ENCODE measurements at regions not wholly inside any gene's neighbourhood (a gene's known extent, or its start where the extent isn't known, plus 50 kb on each side); places are given as distances from the start of the nearest gene placed in this dataset.

DNA sequence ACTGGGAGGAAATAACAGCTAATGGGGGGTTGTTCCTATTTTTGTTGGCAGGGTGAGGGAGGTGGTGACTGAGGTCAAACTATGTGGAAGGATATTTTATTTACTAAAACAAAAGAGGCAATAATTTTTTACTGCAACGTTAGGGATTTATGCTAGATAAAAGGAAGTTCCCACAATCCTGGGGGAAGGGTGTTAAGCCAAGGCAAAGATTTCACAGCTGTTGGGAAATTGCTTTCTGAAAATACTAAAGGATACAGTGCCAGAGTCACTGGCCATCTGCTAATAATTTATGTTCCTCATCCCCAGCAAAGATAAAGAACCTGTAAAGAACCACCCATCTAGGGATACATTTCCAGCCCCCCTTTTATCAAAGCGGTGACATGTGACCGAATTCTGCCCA, 756.0 kb upstream of the RBFOX1 start:
- no peak for DNase-seq (ENCODE audit: low spot score)

DNA sequence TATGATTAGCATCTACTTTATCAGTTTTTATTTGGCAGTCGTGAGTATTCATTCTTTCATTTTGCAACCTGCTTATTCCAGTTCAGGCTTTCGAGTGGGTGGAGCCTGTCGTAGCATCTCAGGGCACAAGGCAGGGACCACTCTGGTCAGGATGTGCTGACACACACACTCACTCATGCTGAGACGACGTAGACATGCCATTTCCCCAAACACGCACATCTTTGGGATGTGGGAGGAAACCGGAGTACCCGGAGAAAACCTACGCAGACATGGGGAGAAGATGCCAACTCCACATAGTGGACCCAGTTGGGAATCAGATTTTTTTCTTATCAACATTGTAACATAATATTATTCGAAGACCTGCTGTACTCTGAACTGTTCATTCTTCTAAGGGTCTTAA, 756.5 kb upstream of the RBFOX1 start:
- DNase-seq (ENCODE audit: low spot score) = no peak

DNA sequence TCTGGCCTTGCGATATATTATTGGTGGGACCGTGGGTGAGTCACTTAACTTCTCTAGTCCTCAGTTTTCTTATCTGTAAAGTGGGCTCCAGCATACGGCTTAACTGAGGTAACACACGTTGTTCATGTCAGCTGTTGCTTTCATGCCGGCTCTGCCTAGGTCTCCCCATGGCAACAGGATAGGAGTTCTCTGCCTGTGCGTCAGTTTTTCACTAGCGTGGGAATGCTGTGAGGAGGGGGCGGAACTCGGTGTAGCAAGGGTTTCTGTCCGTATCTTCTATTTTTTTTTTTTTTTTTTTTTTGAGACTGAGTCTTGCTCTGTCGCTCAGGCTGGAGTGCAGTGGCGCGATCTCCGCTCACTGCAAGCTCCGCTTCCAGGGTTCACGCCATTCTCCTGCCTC, 758.5 kb upstream of the RBFOX1 start:
- no peak for DNase-seq (ENCODE audit: low spot score)

DNA sequence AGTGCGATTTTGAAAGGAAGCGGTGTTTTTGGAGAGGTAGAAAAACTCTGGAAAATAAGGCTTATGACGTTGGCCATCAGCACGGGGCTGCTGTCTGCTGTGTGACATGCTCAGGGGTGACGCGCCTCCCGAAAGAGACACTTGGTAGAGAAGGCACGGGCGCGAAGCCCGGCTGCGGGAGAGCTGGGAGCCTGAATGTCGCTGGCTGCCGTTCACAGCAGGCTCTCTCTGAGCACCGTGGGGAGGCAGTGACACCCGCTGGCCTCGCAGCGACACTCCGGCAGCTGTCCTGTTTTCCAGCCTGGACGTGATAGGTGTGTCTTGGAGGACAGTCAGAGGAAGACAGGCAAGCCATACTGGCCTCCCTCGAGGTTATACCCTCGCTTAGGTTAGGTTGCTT, 759.1 kb upstream of the RBFOX1 start:
- no peak for DNase-seq (ENCODE audit: low spot score)

DNA sequence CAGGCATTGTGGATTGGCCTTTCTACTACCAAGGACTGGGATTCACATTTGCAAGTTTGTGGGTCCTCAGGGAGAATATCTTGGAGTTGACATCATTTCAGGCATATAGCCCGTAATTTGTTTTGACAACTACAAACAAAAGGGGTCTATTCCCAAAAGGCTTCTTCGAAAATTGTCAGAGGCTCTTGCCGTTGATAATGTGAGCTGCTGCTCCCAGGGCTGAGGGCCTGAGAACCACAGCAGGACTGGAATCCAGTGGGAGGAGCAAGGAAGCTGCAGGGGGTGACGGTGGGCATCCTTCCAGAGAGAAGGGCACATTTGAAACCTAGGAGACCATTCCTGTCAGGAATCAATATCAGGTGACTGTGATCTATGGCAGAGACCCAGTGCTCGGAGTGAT, 761.6 kb upstream of the RBFOX1 start:
- DNase-seq (ENCODE audit: low spot score) = no peak

DNA sequence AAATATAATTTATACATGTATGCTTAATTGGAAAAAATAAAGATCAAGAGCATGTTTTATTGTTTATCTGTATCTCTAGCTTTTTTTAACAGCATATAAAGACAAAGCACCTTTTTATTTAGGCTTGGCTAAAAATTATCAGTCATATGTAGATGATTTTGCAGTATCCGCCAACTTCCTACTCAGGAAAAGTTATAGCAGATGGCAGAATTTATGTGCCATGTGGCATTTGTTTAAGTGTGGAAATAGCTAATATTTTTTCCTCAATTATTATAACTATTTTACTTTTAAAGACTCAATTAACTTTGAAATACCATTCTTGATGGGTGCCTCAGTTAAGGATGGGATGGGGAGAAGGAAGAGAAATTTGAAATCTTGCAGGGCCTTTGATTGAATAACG, 762.1 kb upstream of the RBFOX1 start:
- no peak for DNase-seq (ENCODE audit: low spot score)

DNA sequence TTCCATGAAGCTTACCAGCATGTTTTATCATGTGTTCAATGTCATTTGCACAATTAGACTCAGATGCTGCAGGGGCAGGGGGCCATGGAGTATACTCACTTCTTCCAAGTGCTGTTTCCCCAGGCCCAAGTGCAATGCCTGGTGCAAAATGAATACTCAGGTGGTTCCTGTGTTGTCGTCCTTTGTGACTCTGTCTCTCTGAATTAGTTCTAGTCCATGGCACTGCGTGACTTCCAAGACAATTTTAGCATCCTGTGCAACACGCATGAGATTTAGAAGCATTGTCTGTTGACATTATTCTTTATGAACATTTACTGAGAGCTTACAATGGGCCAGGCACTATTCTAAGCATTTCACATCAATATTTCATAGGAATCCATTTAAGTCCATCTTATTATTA, 769.7 kb upstream of the RBFOX1 start:
- no peak for DNase-seq (ENCODE audit: low spot score)

DNA sequence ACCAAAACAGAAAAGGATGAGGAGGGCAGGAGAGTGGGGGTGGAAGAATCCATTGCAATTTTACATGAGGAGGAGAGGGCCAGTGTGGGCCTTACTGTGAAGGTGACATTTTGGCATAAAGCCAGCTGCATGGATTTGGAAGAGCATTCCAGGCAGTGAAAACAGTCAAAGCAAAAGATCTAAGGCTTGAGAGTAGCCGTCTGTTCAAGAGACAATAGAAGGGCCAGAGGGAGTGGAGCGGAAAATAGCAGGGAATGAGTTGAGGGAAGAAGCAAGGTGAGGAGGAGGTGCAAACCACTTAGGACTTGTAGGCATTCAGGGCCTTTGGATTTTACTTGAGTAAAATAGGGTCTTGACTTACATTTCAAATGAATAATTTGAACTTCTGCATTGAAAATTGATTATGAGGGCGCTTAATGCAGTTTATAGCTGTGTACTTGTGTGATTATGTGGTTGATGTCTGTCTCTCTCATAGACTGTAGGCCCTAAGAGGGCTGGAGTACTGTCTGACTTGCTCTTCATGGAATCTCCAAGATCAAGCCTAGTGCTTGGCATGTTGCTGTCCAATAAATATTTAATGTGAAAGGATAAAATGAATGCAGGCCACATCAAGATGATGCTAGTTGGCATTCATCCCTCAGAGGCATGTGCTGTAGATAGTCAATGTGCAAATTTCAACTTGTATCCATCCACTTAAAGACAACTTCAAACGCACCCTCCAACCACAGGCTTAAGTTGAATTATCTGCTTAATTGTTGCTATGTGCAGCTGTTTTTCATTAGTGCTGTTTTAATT, 772.1 kb upstream of the RBFOX1 start:
- no peak for DNase-seq (ENCODE audit: low spot score)

DNA sequence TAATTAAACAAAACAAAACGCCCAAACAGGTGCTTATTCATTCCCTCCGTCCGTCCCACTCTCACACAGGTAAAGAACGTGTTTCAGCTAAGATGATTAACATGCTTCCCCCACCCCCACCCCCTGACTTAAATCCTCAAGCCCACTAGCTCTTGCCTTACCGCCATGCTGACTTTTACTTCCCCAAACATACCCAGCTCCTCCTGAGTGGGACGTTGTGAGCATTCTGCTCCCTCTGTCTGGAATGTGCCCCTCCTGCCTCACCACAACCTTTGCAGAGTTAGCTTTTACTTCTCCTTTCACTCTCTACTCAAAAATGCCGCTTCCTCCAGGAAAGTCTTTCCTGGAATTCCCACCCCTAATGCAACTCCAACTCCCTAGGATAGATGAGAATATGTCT, 774.0 kb upstream of the RBFOX1 start:
- DNase-seq (ENCODE audit: low spot score) = no peak

DNA sequence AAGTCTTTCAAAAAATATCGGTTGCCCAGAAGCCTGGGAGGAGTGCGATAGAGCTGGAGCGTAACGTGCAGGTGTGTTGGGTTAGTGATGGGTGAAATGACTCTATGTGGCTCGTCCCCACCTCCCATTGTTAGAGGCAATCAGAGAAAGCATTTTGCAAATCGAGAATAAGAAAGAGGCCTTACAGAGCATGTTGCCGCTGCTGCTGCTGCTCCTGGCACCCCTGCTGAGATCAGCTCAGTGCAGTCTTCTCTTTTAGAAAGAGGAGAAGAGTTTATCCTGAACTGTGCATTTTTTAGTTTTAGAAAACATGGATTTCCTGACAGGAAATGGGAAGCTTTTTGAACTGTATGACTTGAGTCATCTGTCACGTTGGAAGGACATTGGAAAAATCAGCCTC, 774.5 kb upstream of the RBFOX1 start:
- no peak for DNase-seq (ENCODE audit: low spot score)

DNA sequence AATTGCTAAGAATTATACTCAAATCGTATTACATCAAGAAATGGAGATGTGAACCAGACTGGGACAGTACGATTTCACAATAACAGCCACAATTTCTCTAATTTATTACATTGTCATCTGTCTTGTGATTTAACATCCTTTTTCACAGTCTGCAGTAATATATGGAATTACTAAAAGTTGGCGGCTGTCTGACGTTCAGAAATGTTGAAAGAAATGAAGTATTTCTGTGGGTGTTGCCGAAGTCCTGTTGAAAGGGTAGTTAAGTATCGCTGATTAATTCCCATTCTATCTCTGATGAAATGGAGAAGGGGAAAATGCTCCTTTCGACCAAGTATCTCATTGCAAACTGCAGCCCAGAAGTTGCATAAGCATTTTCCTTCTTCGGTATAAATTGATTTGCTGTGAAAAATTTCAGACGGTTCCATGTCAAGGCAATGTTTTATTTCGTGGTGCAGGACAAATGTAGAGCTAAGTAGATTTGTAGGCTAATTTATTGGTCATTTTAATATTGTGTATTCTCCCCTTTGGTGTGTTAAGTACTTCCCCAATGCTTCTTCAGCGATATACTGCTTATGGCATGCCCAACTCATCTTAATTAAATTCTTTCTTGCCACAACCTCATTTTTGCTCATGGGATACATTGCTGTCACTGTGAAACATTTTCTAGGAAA, 775.2 kb upstream of the RBFOX1 start:
- no peak for DNase-seq (ENCODE audit: low spot score)

DNA sequence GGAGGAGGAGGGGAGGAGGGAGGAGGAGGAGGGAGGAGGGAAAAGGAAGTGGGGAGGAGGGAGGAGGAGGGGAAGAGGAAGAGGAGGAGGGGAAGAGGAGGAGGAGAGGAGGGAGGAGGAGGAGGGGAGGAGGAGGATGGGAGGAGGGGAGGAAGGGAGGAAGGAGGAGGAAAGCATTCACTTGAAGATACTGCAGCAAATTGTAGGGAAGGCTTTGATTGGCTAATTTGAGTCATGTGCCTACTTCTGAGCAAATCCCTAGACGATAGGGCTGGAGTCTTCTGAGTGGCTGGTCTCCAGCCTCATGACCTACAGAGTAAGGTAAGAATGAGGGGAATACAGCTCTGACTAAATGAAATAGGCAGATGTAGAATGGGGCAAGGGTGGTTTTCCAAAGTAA, 783.2 kb upstream of the RBFOX1 start:
- no peak for DNase-seq (ENCODE audit: low spot score)

DNA sequence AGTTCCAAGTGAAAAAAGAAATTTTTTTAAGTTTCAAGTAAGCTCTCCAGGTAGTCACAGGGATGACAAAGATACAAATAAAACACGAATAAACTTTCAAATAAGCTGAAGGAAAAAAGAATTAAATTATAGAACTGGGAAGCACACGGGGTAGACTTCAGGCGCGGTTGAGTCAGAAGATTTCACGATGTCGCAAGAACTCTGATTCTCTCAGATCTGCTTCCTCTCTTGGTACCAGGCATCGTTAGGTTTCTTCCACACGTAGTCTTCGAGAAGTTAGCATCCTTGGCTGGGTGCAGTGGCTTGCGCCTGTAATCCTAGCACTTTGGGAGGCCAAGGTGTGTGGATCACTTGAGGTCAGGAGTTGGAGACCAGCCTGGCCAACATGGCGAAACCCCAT, 784.1 kb upstream of the RBFOX1 start:
- no peak for DNase-seq (ENCODE audit: low spot score)

DNA sequence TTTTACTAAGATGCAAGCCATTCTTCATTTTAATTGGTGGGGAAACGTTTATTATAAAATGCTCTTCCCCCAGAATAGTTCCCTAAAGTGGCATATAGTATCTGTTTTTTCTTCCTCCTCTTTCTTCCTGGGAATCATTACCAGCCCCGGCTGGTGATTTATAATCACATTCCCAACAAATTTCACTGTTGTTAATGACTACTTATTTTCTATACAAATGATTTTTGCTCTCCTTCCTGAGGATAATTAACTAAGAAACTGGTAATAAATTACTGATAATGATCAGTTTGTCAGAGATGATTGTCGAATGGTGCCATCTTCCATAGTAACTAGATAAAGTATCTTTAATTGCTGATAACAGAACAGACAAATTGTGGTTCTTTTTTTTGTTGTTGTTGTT, 785.5 kb upstream of the RBFOX1 start:
- no peak for DNase-seq (ENCODE audit: low spot score)

DNA sequence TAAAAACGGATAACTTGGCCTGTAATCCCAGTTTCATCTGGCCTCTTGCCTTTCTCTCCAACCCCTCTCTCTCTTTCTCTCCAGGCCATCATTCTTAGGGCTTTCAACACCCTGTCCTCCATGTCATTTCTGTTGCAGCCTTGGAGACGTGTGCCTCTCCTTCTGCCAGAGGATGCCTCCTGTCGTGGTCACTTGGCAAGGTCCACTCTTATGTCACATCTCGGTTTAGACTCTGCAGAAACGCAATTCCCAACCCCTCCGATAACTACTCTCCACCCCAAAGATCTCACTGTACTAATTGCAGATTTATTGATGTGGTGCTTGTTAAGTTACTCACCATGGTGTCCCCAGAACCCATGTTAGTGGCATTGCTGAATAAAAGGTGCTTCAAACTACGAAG, 787.3 kb upstream of the RBFOX1 start:
- no peak for DNase-seq (ENCODE audit: low spot score)

DNA sequence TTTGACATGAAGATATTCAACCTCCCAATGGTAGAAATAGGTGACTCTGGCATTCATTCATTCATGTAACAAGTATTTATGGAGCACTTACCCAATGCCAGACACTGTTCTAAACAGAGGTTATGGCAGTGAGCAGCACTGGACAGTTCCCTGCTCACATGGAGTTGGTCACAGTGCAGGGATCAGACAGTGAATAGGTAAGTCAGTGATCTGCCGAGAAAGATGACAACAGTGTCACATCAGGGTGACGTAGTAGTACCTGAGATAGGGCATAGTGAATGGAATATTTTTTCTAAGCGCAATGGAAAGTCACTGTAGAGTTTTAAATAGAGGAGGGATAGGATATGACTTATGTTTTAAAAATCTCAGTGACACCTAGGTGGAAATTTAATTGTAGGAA, 791.4 kb upstream of the RBFOX1 start:
- no peak for DNase-seq (ENCODE audit: low spot score)

DNA sequence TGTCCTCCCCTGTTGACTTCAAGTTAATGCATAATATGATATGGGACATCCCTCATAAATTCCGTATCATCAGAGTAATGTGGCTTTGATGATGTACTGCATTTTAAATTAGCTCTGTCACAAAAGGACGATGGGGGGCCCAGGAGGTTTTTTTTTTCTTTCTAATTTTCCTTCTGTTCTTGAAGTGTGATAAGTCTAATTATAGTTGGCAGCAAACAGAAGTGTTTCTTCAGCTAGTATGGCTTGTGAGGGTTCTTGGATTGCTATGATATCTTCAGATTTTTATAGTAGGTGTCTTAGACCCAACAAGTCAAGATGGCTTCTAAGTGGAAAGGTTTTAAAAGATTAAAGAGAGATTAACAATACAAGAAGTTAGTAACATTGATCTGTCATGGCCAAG, 796.2 kb upstream of the RBFOX1 start:
- DNase-seq (ENCODE audit: low spot score) = no peak

DNA sequence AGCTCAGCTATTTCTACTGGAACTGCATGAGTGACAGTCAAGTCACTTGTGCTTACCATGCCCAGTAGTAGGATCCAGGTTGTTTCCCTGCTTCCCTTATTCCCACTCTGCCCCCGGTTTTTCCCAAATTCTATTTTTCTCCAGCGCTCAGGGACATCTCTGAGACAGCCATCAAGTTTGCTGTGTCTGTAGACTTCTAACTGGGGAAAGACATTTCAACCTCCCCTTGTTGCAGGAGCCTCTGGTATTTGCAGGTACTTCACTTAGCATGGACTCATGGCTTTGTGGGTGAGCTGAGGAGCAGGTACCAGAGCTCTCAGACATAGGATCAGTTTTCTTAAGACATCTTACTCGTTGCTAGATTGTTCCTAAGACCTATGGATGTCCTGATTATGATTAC, 801.6 kb upstream of the RBFOX1 start:
- no peak for DNase-seq (ENCODE audit: low spot score)

DNA sequence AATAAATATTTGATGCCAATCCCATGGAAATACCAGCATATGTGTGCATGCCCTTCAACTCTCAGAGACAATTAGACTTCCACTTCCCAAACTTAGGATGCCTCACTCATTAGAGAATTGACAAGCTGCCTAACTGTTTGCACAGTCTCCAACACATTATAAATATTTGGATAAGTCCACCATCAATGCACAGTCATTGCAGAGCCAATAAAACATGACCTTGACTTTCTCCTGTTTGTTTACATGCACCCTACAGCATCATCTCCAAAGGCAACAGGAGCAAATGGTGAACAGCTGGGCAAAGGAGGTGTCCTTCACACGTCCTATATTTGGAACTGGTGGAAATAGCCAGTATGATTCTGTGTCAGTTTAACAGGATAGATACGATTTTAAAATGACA, 804.4 kb upstream of the RBFOX1 start:
- DNase-seq (ENCODE audit: low spot score) = no peak

DNA sequence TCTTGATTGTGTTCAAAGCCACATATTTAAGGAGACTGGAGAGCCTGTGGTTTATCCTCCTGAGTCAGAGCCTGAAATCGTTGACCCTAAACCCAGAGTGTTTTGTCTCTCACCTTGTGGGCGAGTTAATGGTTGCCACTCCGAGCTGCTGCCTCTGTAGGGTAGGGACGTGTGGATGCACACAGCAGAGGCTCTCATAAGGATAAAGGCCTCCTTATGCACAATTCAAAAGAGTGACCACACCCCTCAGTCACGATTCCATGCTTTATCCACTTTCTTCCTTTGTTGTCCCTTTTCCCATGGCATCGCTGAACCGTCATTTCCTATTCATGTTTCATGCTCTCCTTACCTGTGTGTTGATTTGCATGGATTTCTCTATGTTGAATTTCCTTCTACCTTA, 805.0 kb upstream of the RBFOX1 start:
- DNase-seq (ENCODE audit: low spot score) = no peak

DNA sequence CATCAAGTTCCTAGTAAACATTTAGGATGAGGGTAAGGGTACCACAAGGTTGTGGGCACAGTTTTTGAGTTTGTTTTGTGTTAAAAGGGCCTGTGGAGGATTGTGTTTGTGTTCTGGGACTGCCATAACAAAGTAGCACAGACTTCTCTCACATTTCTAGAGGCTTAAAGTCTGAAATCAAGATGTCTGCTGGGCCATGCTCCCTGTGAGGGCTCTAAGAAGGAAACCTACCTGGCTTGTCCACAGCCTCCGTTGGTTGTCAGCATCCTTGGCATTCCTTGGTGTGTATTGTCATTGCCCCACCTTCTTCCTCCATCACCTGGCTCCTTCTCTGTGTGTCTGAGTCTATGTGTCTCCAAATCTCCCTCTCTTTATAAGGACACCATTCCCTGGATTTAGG, 808.1 kb upstream of the RBFOX1 start:
- no peak for DNase-seq (ENCODE audit: low spot score)

DNA sequence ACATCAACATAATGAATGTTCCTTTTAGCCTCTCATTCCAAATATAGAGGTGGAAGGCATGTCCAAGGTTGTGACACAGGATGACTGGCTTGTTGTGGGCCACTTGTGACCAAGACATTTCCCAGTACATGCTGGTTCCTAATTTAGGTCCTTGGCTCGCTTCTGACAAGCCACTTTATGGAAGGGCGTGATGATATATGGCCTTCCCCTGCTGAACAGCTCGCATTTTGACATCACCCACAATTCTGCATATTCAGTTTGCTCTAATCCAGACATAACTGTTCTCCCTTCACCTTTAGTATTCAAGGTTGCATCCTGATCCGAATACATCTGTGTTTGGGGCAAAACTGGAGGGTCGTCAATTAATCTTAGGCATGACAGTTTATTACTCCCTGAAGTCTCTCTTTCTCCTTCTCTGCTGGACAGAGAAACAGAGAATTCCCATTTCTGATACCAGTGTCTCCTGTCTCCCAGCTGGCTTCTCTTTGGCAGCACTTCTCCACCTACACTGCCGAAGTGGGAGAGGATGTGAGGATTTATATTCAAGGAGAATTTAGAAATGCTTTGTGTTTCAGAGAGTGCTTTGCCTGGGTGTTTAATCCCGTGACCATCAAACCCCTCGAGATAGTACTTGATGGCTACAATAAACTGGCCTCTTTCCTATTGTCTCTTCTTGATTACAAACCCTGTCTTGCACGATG, 815.5 kb upstream of the RBFOX1 start:
- no peak for DNase-seq (ENCODE audit: low spot score)

DNA sequence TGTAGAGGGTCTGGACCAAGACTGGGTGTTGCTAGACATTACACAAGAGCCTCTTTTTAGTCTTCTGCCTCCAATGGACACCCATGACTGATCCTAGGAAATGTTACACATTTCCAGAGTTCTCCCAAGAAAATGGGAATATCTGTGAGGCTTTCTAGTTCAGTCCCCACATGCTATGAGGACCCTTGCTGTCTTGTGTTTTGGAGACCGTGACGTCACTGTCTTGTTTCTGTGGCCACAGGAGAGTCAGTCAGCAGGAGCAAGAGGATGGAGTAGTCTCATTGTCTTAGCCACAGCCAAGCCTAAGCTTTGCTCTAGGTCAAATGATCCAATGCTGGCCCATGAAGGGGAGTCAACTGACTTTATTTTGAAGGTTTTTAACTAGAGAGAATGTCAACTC, 820.1 kb upstream of the RBFOX1 start:
- no peak for DNase-seq (ENCODE audit: low spot score)

DNA sequence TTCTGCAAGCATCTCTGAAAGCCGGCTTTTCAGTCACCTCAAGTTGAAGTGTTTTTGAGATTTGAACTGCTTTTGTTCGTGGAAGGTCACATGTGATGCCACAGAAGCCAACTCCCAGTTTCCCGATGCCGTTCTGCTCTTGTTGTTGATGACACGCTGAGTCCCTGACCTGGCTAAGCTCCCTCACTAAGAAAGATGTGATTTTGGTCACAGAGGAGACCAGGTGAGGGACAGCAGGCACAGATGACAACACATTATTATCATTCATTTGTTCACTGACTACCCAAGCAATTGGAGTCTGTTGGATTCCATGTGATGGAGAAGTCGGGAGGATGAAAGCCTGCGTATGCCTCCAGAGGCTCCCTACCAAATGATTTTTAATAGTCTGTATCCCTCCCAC, 822.4 kb upstream of the RBFOX1 start:
- DNase-seq (ENCODE audit: low spot score) = no peak
